Upper lobe of left lung (tissue), 4 donors: ENCODE measurements at regions not wholly inside any gene's neighbourhood (a gene's known extent, or its start where the extent isn't known, plus 50 kb on each side); places are given as distances from the start of the nearest gene placed in this dataset.

Experiments
- EP300 ChIP-seq, 4 donors: sonication (generic); formaldehyde crosslinking; IDR thresholded peaks; one replicate each; pipeline ENCODE4 v1.5.1; 2017; ENCODE audit warnings: antibody characterized with exemption in 4 of 4, control low read depth in 2 of 4
- POLR2A ChIP-seq, 4 donors: fragments of 450-650 bp; IDR thresholded peaks; one replicate each; pipeline ENCODE4 v1.5.1; 2016 to 2017; ENCODE audit warnings: antibody characterized with exemption in 4 of 4, mild to moderate bottlenecking in 2 of 4
- POLR2AphosphoS5 ChIP-seq, 2 donors: sonication (generic); formaldehyde crosslinking; IDR thresholded peaks; one replicate each; pipeline ENCODE4 v1.5.1; 2017; ENCODE audit warnings: antibody characterized with exemption in 2 of 2
- TF ChIP-seq, protein P1 (sequence below), 6 experiments: fragments of 450-650 bp in 4 of 6; fragments of 200-600 bp in 2 of 6; sonication (generic) in 2 of 6; IDR thresholded peaks; one replicate each; pipeline ENCODE4 v1.5.1; 2016 to 2019; ENCODE audit warnings: antibody characterized with exemption in 6 of 6

DNA sequence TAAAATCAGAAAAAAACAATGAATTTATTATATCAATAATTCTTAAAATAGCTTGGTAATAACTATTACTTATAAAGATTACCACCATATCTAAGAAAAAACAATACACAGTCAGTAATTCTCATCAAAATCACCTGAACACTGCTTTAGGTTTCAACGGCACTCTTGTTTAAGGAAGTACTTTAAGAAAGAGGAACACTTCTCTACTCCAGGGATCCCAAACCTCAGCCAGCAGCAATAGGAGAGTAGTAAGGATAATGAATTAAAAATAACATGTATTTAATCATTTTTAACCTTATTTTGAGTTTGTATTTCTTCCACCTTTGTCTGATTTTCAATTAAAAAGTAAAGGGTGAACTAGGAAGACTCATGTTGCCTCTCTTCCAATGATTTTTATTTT, 494.0 kb upstream of the NR2F2 start:
- TF ChIP-seq, protein P1, sequence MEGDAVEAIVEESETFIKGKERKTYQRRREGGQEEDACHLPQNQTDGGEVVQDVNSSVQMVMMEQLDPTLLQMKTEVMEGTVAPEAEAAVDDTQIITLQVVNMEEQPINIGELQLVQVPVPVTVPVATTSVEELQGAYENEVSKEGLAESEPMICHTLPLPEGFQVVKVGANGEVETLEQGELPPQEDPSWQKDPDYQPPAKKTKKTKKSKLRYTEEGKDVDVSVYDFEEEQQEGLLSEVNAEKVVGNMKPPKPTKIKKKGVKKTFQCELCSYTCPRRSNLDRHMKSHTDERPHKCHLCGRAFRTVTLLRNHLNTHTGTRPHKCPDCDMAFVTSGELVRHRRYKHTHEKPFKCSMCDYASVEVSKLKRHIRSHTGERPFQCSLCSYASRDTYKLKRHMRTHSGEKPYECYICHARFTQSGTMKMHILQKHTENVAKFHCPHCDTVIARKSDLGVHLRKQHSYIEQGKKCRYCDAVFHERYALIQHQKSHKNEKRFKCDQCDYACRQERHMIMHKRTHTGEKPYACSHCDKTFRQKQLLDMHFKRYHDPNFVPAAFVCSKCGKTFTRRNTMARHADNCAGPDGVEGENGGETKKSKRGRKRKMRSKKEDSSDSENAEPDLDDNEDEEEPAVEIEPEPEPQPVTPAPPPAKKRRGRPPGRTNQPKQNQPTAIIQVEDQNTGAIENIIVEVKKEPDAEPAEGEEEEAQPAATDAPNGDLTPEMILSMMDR (IDR thresholded peaks at IDR 0.05) = no peak
- no peak for TF ChIP-seq POLR2AphosphoS5 (IDR thresholded peaks at IDR 0.05)
- TF ChIP-seq POLR2A (IDR thresholded peaks at IDR 0.05) = no peak
- no peak for TF ChIP-seq EP300 (IDR thresholded peaks at IDR 0.05)
